IMR-90 (cell line): ENCODE measurements at regions not wholly inside any gene's neighbourhood (a gene's known extent, or its start where the extent isn't known, plus 50 kb on each side); places are given as distances from the start of the nearest gene placed in this dataset.

Source experiments
- ATAC-seq: fragments of 200-7000 bp; cut with Tn5 transposase; 2 replicates; pipeline ENCODE4 v1.9.1; 2020; ENCODE audit warnings: low read depth, mild to moderate bottlenecking, moderate library complexity
- BruUV-seq: library from RNA; stranded (reverse); fragments of 400-500 nt; replicated peaks from 2 replicates; lab custom pipeline; 2021; lab: Mats Ljungman, UMichigan
- CTCF ChIA-PET: fragments of 300-600 bp; formaldehyde crosslinking; extraction: SDS; loops from one replicate; lab custom pipeline; 2021; ENCODE audit warnings: antibody characterized with exemption; lab: Yijun Ruan, JAX
- POLR2A ChIA-PET: fragments of 300-600 bp; sonication (Branson Sonifier 250); formaldehyde crosslinking; loops from one replicate; lab custom pipeline; 2022; ENCODE audit warnings: antibody characterized with exemption; ENCODE audit not compliant: unreplicated experiment; lab: Charles Lee
- DNase-seq: peaks from one replicate; pipeline ENCODE4 v3.0.0; 2013
- H2AFZ ChIP-seq: replicated peaks from 2 replicates; pipeline ENCODE3; 2013; ENCODE audit warnings: low read length, mild to moderate bottlenecking; ENCODE audit not compliant: poor library complexity
- H2AK5ac ChIP-seq: 2 replicates; pipeline ENCODE4 v1.6.1; 2013; ENCODE audit warnings: low read depth, low read length, inconsistent platforms
- H2AK9ac ChIP-seq: replicated peaks from 2 replicates; pipeline ENCODE3; 2013; ENCODE audit warnings: mild to moderate bottlenecking, low read depth, low read length, moderate library complexity; ENCODE audit not compliant: poor library complexity
- H2BK120ac ChIP-seq: 2 replicates; pipeline ENCODE4 v1.6.1; 2013; ENCODE audit warnings: low read depth, low read length, inconsistent platforms
- H2BK15ac ChIP-seq: 3 replicates; pipeline ENCODE4 v1.6.1; 2013; ENCODE audit warnings: low read depth, low read length, inconsistent platforms
- H2BK20ac ChIP-seq: 2 replicates; pipeline ENCODE4 v1.6.1; 2013; ENCODE audit warnings: low read depth, mild to moderate bottlenecking, inconsistent platforms, low read length, moderate library complexity
- H2BK5ac ChIP-seq: 2 replicates; pipeline ENCODE4 v1.6.1; 2013; ENCODE audit warnings: mild to moderate bottlenecking, low read depth, low read length, inconsistent platforms; ENCODE audit not compliant: poor library complexity, severe bottlenecking
- H3K14ac ChIP-seq: replicated peaks from 2 replicates; pipeline ENCODE4 v1.6.1; 2013; ENCODE audit warnings: low read depth, low read length, inconsistent platforms
- H3K18ac ChIP-seq: 2 replicates; pipeline ENCODE4 v1.6.1; 2013; ENCODE audit warnings: low read depth, low read length, control low read depth
- H3K23ac ChIP-seq: 2 replicates; pipeline ENCODE4 v1.6.1; 2013; ENCODE audit warnings: low read depth, low read length, inconsistent platforms
- H3K27ac ChIP-seq: 2 replicates; pipeline ENCODE4 v1.5.1; 2013; ENCODE audit warnings: mild to moderate bottlenecking, control low read depth, low read length; ENCODE audit not compliant: insufficient read depth
- H3K27me3 ChIP-seq: 2 replicates; pipeline ENCODE4 v1.6.1; 2013; ENCODE audit warnings: low read length; ENCODE audit not compliant: control insufficient read depth, insufficient read depth
- H3K36me3 ChIP-seq: 2 replicates; pipeline ENCODE4 v1.6.1; 2013; ENCODE audit warnings: low read length, mixed read lengths; ENCODE audit not compliant: control insufficient read depth, insufficient read depth
- H3K4ac ChIP-seq: 2 replicates; pipeline ENCODE4 v1.6.1; 2013; ENCODE audit warnings: low read depth, low read length, inconsistent platforms
- H3K4me1 ChIP-seq: 2 replicates; pipeline ENCODE4 v1.6.1; 2013; ENCODE audit warnings: low read length, mixed read lengths; ENCODE audit not compliant: control insufficient read depth, insufficient read depth
- H3K4me2 ChIP-seq: 2 replicates; pipeline ENCODE4 v1.6.1; 2013; ENCODE audit warnings: low read depth, mild to moderate bottlenecking, control low read depth, low read length, moderate library complexity
- H3K4me3 ChIP-seq: 2 replicates; pipeline ENCODE4 v1.5.1; 2013; ENCODE audit warnings: low read depth, mild to moderate bottlenecking, control low read depth, low read length, moderate library complexity; ENCODE audit not compliant: insufficient read depth
- H3K56ac ChIP-seq: 2 replicates; pipeline ENCODE4 v1.6.1; 2013; ENCODE audit warnings: low read length, inconsistent platforms; ENCODE audit not compliant: insufficient read depth; ENCODE audit errors: extremely low read depth
- H3K79me1 ChIP-seq, 2 experiments: 2 replicates each; pipeline ENCODE4 v1.6.1; 2013; ENCODE audit warnings: low read length in 2 of 2, inconsistent platforms in 1 of 2, low read depth in 1 of 2
- H3K9ac ChIP-seq: 2 replicates; pipeline ENCODE4 v1.6.1; 2013; ENCODE audit warnings: low read depth, low read length, control low read depth
- H3K9me1 ChIP-seq: 2 replicates; pipeline ENCODE4 v1.6.1; 2013; ENCODE audit warnings: low read length, inconsistent platforms; ENCODE audit not compliant: insufficient read depth
- H3K9me3 ChIP-seq: 2 replicates; pipeline ENCODE4 v1.6.1; 2013; ENCODE audit warnings: low read length; ENCODE audit not compliant: control insufficient read depth, insufficient read depth
- H4K20me1 ChIP-seq: 2 replicates; pipeline ENCODE4 v1.6.1; 2013; ENCODE audit warnings: low read length, inconsistent platforms; ENCODE audit not compliant: insufficient read depth
- H4K5ac ChIP-seq: 2 replicates; pipeline ENCODE4 v1.6.1; 2013; ENCODE audit warnings: mild to moderate bottlenecking, low read depth, low read length, control low read depth
- H4K8ac ChIP-seq, 2 experiments: 2 replicates each; pipeline ENCODE4 v1.6.1; 2013; ENCODE audit warnings: low read depth in 2 of 2, low read length in 2 of 2, control low read depth in 1 of 2, inconsistent platforms in 1 of 2
- H4K91ac ChIP-seq: 2 replicates; pipeline ENCODE4 v1.6.1; 2013; ENCODE audit warnings: low read depth, low read length, inconsistent platforms; ENCODE audit not compliant: insufficient read depth
- BHLHE40 ChIP-seq: fragments of 150-350 bp; IDR thresholded peaks from 2 replicates; pipeline ENCODE4 v1.6.1; 2016; ENCODE audit warnings: mild to moderate bottlenecking, low read depth, low read length
- CHD1 ChIP-seq: IDR thresholded peaks from 2 replicates; pipeline ENCODE4 v1.6.1; 2012; ENCODE audit warnings: low read depth, low read length, improper control_type of control experiment
- FOS ChIP-seq: fragments of 150-350 bp; IDR thresholded peaks from 2 replicates; pipeline ENCODE4 v1.6.1; 2016; ENCODE audit warnings: low read depth, low read length
- MAFK ChIP-seq: IDR thresholded peaks from 2 replicates; pipeline ENCODE4 v1.6.1; 2012; ENCODE audit warnings: low read depth, low read length, improper control_type of control experiment
- MAZ ChIP-seq: IDR thresholded peaks from 2 replicates; pipeline ENCODE4 v1.6.1; 2012; ENCODE audit warnings: low read depth, mild to moderate bottlenecking, low read length, improper control_type of control experiment, moderate library complexity, borderline replicate concordance
- MXI1 ChIP-seq: IDR thresholded peaks from 2 replicates; pipeline ENCODE4 v1.6.1; 2012; ENCODE audit warnings: low read depth, mild to moderate bottlenecking, low read length, moderate library complexity, borderline replicate concordance
- NFE2L2 ChIP-seq: fragments of 150-350 bp; IDR thresholded peaks from 2 replicates; pipeline ENCODE4 v1.6.1; 2016; ENCODE audit warnings: low read depth, mild to moderate bottlenecking, low read length
- POLR2A ChIP-seq: IDR thresholded peaks from 2 replicates; pipeline ENCODE4 v1.6.1; 2012; ENCODE audit warnings: mild to moderate bottlenecking, low read depth, low read length
- RAD21 ChIP-seq: IDR thresholded peaks from 2 replicates; pipeline ENCODE4 v1.6.1; 2012; ENCODE audit warnings: low read length, improper control_type of control experiment
- RFX5 ChIP-seq: IDR thresholded peaks from 2 replicates; pipeline ENCODE4 v1.8.0; 2012; ENCODE audit warnings: low read depth, mild to moderate bottlenecking, low read length, moderate library complexity
- USF2 ChIP-seq: fragments of 150-350 bp; IDR thresholded peaks from 2 replicates; pipeline ENCODE4 v1.6.1; 2017; ENCODE audit warnings: mild to moderate bottlenecking, antibody characterized with exemption, low read length, low read depth
- WGBS, 2 experiments: methylation state at CpG; one replicate each; pipeline versions ENCODE4 v1.1.5 to v1.1.7; 2013; ENCODE audit warnings: missing lambda C conversion rate in 2 of 2; ENCODE audit not compliant: insufficient read length in 1 of 2; ENCODE audit errors: extremely low coverage in 2 of 2; 5-methylcytosine and 5-hydroxymethylcytosine counted together
- dilution Hi-C: fragments of 300-500 bp; cut with HindIII; formaldehyde crosslinking; loops from one replicate; pipeline ENCODE4 v1.14.3; 2018; ENCODE audit warnings: low sequenced_read_pairs; ENCODE audit not compliant: unreplicated experiment
- in situ Hi-C: fragments of 300-500 bp; cut with MboI; formaldehyde crosslinking; loops from 3 replicates; pipeline ENCODE4 v1.14.3; 2019; ENCODE audit warnings: low sequenced_read_pairs, inconsistent platforms, mixed read lengths
- intact Hi-C: fragments of 100-400 bp; cut with micrococcal nuclease; formaldehyde crosslinking; loops from 2 replicates; pipeline ENCODE4 v1.10.0; 2022
- TF ChIP-seq, protein P1 (sequence below): fragments of 150-350 bp; IDR thresholded peaks from 2 replicates; pipeline ENCODE4 v1.6.1; 2016; ENCODE audit warnings: low read depth, mild to moderate bottlenecking, low read length, moderate library complexity, borderline replicate concordance

DNA sequence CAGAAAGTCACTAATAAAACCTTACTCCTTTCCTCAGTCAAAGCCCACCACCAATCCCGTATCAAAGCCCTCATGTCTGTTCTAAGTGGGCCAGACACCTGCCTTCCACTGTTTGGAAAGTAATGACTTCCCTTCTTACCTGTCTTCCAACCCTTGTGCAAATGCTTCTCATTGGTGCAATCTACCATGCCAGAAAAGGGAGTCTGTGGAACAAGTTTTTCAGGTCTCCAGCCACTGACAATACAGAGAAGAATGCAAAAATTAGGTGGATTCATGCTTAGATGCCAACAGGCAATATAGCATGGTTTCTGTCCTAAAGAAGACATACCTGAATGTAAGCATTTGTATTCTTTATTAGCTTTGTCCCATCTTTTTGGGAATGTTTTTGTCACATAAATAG is 1140.6 kb upstream of the LRRTM1 start:
- Histone ChIP-seq H4K20me1 (no peaks in the 10 kb centered on the region), H3K23ac (no peak overlapping the region), H4K91ac (no peak overlapping the region), H4K8ac (no peak overlapping the region), H3K9me1 (no peaks in the 10 kb centered on the region), H2AK5ac (no peak overlapping the region), H2BK120ac (no peak overlapping the region), H3K18ac (no peak overlapping the region), H3K4me1 (no peaks in the 10 kb centered on the region), H4K5ac (no peak overlapping the region), H3K56ac (no peak overlapping the region), H3K79me1 (no peaks in the 10 kb centered on the region), H2AFZ (no peak overlapping the region), H3K4ac (no peak overlapping the region), H3K36me3 (no peaks in the 10 kb centered on the region), H2BK20ac (no peak overlapping the region), H3K27me3 (no peaks in the 10 kb centered on the region), H3K4me3 (no peak overlapping the region), H3K4me2 (no peak overlapping the region), H3K27ac (no peak overlapping the region), H3K9me3 (peaks cover 3% of the 10 kb centered on the region; the same call in 1 of the 2 replicates), H3K9ac (no peak overlapping the region), H2AK9ac (no peak overlapping the region), H2BK5ac (no peak overlapping the region), H3K14ac (no peak overlapping the region), H2BK15ac (no peak overlapping the region)
- whole genome bisulfite sequencing, 2 experiments: no CpG with 5 or more reads among the region's 1 CpG
- DNase-seq (no peak), ATAC-seq (no peak)
- POLR2A ChIA-PET: no interaction called here
- TF ChIP-seq MXI1: no peak
- no peak for TF ChIP-seq CHD1
- TF ChIP-seq MAFK: no peak
- no peak for TF ChIP-seq MAZ
- no peak for TF ChIP-seq NFE2L2
- TF ChIP-seq FOS: no peak
- TF ChIP-seq POLR2A: no peak
- TF ChIP-seq, protein P1, sequence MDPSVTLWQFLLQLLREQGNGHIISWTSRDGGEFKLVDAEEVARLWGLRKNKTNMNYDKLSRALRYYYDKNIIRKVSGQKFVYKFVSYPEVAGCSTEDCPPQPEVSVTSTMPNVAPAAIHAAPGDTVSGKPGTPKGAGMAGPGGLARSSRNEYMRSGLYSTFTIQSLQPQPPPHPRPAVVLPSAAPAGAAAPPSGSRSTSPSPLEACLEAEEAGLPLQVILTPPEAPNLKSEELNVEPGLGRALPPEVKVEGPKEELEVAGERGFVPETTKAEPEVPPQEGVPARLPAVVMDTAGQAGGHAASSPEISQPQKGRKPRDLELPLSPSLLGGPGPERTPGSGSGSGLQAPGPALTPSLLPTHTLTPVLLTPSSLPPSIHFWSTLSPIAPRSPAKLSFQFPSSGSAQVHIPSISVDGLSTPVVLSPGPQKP: no peak
- TF ChIP-seq USF2: no peak
- TF ChIP-seq RFX5: no peak
- TF ChIP-seq RAD21: no peak
- TF ChIP-seq BHLHE40: no peak
- dilution Hi-C loops (no loop called here), intact Hi-C loops (no loop called here), in situ Hi-C loops (no loop called here)
- CTCF ChIA-PET: no interaction called here
- BruUV-seq: no TSS peak
